Transverse colon (tissue), 3 donors: ENCODE measurements at regions not wholly inside any gene's neighbourhood (a gene's known extent, or its start where the extent isn't known, plus 50 kb on each side); places are given as distances from the start of the nearest gene placed in this dataset.
A peak's percentile ranks its signal among the peaks of the same experiment; 100 is the strongest.

Experiments used
- EP300 ChIP-seq: sonication (generic); formaldehyde crosslinking; IDR thresholded peaks from one replicate; pipeline ENCODE4 v1.6.1; 2017; ENCODE audit warnings: antibody characterized with exemption, low read depth
- POLR2A ChIP-seq: fragments of 450-650 bp; IDR thresholded peaks from one replicate; pipeline ENCODE4 v1.6.1; 2016; ENCODE audit warnings: antibody characterized with exemption, mild to moderate bottlenecking, moderate library complexity
- TF ChIP-seq, protein P1 (sequence below), 5 experiments: fragments of 200-600 bp in 3 of 5; fragments of 450-650 bp in 2 of 5; sonication (generic) in 3 of 5; IDR thresholded peaks; 1 replicate in 2 of 5; 2 replicates in 3 of 5; pipeline ENCODE4 v1.5.1; 2016 to 2017; ENCODE audit warnings: antibody characterized with exemption in 5 of 5, inconsistent platforms in 3 of 5, mild to moderate bottlenecking in 2 of 5, moderate library complexity in 1 of 5

DNA sequence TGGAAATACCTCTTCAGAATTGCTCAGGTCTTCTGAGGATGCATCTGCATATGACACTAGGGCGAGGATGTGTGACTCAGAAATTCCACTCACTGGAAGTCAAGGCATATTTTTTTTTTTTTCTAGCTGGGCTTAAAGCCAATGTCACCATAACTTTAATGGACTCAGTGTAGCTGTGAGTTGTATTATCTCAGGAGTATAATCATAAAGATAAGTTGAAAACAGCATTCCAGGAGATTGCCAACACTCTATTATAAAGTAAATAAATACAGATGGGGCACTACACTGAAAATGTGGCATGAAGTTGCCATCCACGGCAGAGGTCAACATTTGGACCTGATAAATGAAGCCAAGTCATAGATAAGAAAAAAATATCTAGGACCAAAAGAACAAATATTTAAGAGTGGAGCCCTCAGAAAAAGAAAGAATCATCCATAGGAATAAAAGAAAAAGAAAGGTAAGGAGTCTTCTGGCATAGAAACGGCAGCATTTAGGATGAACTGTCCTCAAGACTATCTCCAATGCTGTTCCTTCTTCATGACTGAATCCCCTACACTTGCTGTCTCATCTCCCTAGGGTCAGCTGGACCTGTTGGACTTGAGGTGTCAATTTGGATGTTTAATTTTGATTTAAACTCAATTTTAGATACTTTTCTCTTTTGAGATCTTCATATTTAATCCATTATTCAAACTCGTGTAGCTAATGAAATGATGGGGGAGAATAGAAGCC lies 72.9 kb upstream of the CAV2 start:
- TF ChIP-seq, protein P1, sequence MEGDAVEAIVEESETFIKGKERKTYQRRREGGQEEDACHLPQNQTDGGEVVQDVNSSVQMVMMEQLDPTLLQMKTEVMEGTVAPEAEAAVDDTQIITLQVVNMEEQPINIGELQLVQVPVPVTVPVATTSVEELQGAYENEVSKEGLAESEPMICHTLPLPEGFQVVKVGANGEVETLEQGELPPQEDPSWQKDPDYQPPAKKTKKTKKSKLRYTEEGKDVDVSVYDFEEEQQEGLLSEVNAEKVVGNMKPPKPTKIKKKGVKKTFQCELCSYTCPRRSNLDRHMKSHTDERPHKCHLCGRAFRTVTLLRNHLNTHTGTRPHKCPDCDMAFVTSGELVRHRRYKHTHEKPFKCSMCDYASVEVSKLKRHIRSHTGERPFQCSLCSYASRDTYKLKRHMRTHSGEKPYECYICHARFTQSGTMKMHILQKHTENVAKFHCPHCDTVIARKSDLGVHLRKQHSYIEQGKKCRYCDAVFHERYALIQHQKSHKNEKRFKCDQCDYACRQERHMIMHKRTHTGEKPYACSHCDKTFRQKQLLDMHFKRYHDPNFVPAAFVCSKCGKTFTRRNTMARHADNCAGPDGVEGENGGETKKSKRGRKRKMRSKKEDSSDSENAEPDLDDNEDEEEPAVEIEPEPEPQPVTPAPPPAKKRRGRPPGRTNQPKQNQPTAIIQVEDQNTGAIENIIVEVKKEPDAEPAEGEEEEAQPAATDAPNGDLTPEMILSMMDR (IDR thresholded peaks at IDR 0.05), result no peak
- peak; percentile 25 for TF ChIP-seq EP300
- TF ChIP-seq POLR2A, result no peak
